ENCODE measurements at regions not wholly inside any gene's neighbourhood (a gene's known extent, or its start where the extent isn't known, plus 50 kb on each side); places are given as distances from the start of the nearest gene placed in this dataset.

DNA sequence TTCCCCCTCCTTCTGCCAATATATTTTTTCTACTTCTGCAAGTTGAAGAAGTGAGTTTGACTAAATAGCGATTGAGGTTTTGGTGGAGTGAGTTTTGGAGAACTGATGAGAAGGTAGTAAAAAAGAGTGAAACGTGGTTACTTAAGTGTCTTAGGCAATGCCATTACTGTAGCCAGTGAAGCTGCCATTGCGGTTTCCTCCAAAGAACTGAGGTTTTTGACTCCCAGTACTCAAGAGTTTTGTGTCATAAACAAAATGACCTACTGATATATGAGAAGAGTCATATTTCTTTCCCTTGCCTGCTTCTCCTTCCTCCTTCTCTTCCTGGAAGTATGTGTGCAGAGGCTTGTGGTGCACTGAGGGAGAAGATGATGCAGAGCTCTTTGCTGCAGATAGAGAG lies 554.5 kb upstream of the MAP3K7 start (continued):
- no peak for TF ChIP-seq SP1 (IDR thresholded peaks at IDR 0.05)

DNA sequence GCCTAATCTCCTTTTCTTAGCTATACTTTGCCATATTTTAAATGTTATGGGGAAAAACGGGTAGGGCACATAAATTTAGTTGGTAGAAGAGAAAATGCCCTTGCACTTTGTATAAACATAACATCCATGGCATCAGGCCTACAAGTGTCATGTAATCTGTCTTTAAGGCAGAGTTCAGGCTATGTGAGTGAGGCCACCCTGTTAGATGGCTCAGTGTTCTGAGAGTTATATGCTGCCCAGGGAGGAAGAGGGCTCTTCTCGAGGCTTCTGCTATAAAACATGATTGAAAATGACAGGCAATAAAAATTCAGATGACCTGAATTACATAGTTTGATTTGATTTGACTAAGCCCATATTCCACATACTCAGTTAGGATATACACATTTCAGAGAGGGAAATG lies 553.6 kb upstream of the MAP3K7 start:
- 22% methylated on average over 2 of the region's 2 CpGs for WGBS
- Histone ChIP-seq H3K9ac (ENCODE audit: low read depth in 1 of 2, low read length in 2 of 2) (no peak overlapping the region), H3K9me3 (ENCODE audit: control insufficient read depth in 4 of 4, low read length in 3 of 4) (no peaks in the 10 kb centered on the region), H3K36me3 (ENCODE audit: control insufficient read depth in 4 of 4, insufficient read depth in 3 of 4, low read depth in 1 of 4, low read length in 3 of 4) (no peaks in the 10 kb centered on the region), H3K27me3 (ENCODE audit: control insufficient read depth in 4 of 4, insufficient read depth in 4 of 4, low read length in 3 of 4) (no peaks in the 10 kb centered on the region), H3K27ac (ENCODE audit: low read depth in 1 of 2, low read length in 2 of 2) (no peak overlapping the region), H3K4me3 (ENCODE audit: low read depth in 1 of 3, low read length in 3 of 3) (no peak overlapping the region), H3K4me1 (ENCODE audit: control insufficient read depth in 4 of 4, insufficient read depth in 4 of 4, low read length in 3 of 4) (no peaks in the 10 kb centered on the region)
- TF ChIP-seq HNF4G (IDR thresholded peaks at IDR 0.05) (no peak), NR2F2 (IDR thresholded peaks at IDR 0.05) (no peak), YY1 (IDR thresholded peaks at IDR 0.05) (no peak), TAF1 (conservative IDR thresholded peaks at IDR 0.05) (no peak), HNF4A (conservative IDR thresholded peaks at IDR 0.05) (no peak), EGR1 (IDR thresholded peaks at IDR 0.05; ENCODE audit: low read depth in 2 of 2) (no peak), RXRA (IDR thresholded peaks at IDR 0.05) (no peak), GABPA (IDR thresholded peaks at IDR 0.05 in 1 of 2, conservative IDR thresholded peaks at IDR 0.05 in 1 of 2) (no peak)
- TF ChIP-seq, protein P1, sequence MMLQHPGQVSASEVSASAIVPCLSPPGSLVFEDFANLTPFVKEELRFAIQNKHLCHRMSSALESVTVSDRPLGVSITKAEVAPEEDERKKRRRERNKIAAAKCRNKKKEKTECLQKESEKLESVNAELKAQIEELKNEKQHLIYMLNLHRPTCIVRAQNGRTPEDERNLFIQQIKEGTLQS (IDR thresholded peaks at IDR 0.05), result no peak
- TF ChIP-seq, protein P2, sequence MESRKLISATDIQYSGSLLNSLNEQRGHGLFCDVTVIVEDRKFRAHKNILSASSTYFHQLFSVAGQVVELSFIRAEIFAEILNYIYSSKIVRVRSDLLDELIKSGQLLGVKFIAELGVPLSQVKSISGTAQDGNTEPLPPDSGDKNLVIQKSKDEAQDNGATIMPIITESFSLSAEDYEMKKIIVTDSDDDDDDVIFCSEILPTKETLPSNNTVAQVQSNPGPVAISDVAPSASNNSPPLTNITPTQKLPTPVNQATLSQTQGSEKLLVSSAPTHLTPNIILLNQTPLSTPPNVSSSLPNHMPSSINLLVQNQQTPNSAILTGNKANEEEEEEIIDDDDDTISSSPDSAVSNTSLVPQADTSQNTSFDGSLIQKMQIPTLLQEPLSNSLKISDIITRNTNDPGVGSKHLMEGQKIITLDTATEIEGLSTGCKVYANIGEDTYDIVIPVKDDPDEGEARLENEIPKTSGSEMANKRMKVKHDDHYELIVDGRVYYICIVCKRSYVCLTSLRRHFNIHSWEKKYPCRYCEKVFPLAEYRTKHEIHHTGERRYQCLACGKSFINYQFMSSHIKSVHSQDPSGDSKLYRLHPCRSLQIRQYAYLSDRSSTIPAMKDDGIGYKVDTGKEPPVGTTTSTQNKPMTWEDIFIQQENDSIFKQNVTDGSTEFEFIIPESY (IDR thresholded peaks at IDR 0.05), result no peak
- TF ChIP-seq, protein P3, sequence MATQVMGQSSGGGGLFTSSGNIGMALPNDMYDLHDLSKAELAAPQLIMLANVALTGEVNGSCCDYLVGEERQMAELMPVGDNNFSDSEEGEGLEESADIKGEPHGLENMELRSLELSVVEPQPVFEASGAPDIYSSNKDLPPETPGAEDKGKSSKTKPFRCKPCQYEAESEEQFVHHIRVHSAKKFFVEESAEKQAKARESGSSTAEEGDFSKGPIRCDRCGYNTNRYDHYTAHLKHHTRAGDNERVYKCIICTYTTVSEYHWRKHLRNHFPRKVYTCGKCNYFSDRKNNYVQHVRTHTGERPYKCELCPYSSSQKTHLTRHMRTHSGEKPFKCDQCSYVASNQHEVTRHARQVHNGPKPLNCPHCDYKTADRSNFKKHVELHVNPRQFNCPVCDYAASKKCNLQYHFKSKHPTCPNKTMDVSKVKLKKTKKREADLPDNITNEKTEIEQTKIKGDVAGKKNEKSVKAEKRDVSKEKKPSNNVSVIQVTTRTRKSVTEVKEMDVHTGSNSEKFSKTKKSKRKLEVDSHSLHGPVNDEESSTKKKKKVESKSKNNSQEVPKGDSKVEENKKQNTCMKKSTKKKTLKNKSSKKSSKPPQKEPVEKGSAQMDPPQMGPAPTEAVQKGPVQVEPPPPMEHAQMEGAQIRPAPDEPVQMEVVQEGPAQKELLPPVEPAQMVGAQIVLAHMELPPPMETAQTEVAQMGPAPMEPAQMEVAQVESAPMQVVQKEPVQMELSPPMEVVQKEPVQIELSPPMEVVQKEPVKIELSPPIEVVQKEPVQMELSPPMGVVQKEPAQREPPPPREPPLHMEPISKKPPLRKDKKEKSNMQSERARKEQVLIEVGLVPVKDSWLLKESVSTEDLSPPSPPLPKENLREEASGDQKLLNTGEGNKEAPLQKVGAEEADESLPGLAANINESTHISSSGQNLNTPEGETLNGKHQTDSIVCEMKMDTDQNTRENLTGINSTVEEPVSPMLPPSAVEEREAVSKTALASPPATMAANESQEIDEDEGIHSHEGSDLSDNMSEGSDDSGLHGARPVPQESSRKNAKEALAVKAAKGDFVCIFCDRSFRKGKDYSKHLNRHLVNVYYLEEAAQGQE (IDR thresholded peaks at IDR 0.05), result no peak
- no peak for DNase-seq (ENCODE audit: low spot score)

DNA sequence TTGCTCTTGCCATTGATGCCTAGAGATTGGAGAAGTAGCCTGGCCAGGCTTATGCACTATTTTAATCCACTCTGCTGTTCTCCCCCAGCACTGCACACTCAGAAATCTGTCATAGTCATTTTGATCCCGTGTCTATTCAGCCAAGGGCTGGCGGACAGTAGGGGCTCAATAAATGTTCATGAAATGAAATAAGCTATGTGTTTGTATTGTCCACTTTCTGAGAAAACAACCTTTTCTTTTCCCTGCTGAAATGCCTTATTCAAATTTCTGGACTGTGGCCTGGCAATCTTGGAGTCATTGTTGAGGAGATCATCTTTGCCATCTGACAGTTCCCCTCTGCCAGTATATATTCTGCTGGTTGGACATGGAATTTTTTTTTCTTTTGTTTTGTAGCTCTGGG lies 550.4 kb upstream of the MAP3K7 start:
- no peak for TF ChIP-seq SP1 (IDR thresholded peaks at IDR 0.05)
- TF ChIP-seq, protein P2 (IDR thresholded peaks at IDR 0.05), result no peak
- no peak overlapping the region for H3K27ac ChIP-seq (ENCODE audit: low read depth in 1 of 2, low read length in 2 of 2)
- no peak overlapping the region for H3K9ac ChIP-seq (ENCODE audit: low read depth in 1 of 2, low read length in 2 of 2)
- no peak overlapping the region for H3K4me3 ChIP-seq (ENCODE audit: low read depth in 1 of 3, low read length in 3 of 3)
- no peaks in the 10 kb centered on the region for H3K9me3 ChIP-seq (ENCODE audit: control insufficient read depth in 4 of 4, low read length in 3 of 4)
- H3K27me3 ChIP-seq (ENCODE audit: control insufficient read depth in 4 of 4, insufficient read depth in 4 of 4, low read length in 3 of 4), result no peaks in the 10 kb centered on the region
- DNase-seq (ENCODE audit: low spot score), result no peak
- 74% methylated on average over 2 of the region's 2 CpGs for WGBS
- H3K4me1 ChIP-seq (ENCODE audit: control insufficient read depth in 4 of 4, insufficient read depth in 4 of 4, low read length in 3 of 4), result no peaks in the 10 kb centered on the region
- no peaks in the 10 kb centered on the region for H3K36me3 ChIP-seq (ENCODE audit: control insufficient read depth in 4 of 4, insufficient read depth in 3 of 4, low read depth in 1 of 4, low read length in 3 of 4)

Data from liver (tissue), 7 donors.